ENCODE measurements at regions not wholly inside any gene's neighbourhood (a gene's known extent, or its start where the extent isn't known, plus 50 kb on each side); places are given as distances from the start of the nearest gene placed in this dataset.

- Histone ChIP-seq H3K27ac (ENCODE audit: low read length) (no peak overlapping the region), H3K36me3 (ENCODE audit: control insufficient read depth, low read depth, low read length) (no peaks in the 10 kb centered on the region), H3K9me3 (ENCODE audit: control insufficient read depth, low read depth, low read length) (no peaks in the 10 kb centered on the region), H3K27me3 (ENCODE audit: control insufficient read depth, insufficient read depth, low read length) (no peaks in the 10 kb centered on the region), H3K4me1 (ENCODE audit: control insufficient read depth, low read depth, low read length) (peaks cover 3% of the 10 kb centered on the region), H3K9ac (ENCODE audit: low read length) (no peak overlapping the region), H3K4me3 (ENCODE audit: low read length) (no peak overlapping the region)
These were observed 74.7 kb upstream of the KCNJ3 start for GRCh38 chr2:154623819-154624218.

GRCh38 chr2:154637456-154637855 lies 61.0 kb upstream of the KCNJ3 start:
- Histone ChIP-seq H3K9ac (ENCODE audit: low read length) (no peak overlapping the region), H3K4me1 (ENCODE audit: control insufficient read depth, low read depth, low read length) (peaks cover 14% of the 10 kb centered on the region), H3K4me3 (ENCODE audit: low read length) (no peak overlapping the region), H3K27me3 (ENCODE audit: control insufficient read depth, insufficient read depth, low read length) (no peaks in the 10 kb centered on the region), H3K9me3 (ENCODE audit: control insufficient read depth, low read depth, low read length) (no peaks in the 10 kb centered on the region), H3K36me3 (ENCODE audit: control insufficient read depth, low read depth, low read length) (no peaks in the 10 kb centered on the region), H3K27ac (ENCODE audit: low read length) (no peak overlapping the region)

- no peak overlapping the region for H3K4me3 ChIP-seq (ENCODE audit: low read length)
- peaks cover 14% of the 10 kb centered on the region for H3K4me1 ChIP-seq (ENCODE audit: control insufficient read depth, low read depth, low read length)
- no peaks in the 10 kb centered on the region for H3K9me3 ChIP-seq (ENCODE audit: control insufficient read depth, low read depth, low read length)
- no peak overlapping the region for H3K27ac ChIP-seq (ENCODE audit: low read length)
- no peaks in the 10 kb centered on the region for H3K36me3 ChIP-seq (ENCODE audit: control insufficient read depth, low read depth, low read length)
- H3K9ac ChIP-seq (ENCODE audit: low read length), result no peak overlapping the region
- H3K27me3 ChIP-seq (ENCODE audit: control insufficient read depth, insufficient read depth, low read length), result no peaks in the 10 kb centered on the region
These were observed 59.7 kb upstream of the KCNJ3 start for GRCh38 chr2:154638783-154639182.

- no peak overlapping the region for H3K4me3 ChIP-seq (ENCODE audit: low read length)
- H3K27me3 ChIP-seq (ENCODE audit: control insufficient read depth, insufficient read depth, low read length), result no peaks in the 10 kb centered on the region
- no peaks in the 10 kb centered on the region for H3K9me3 ChIP-seq (ENCODE audit: control insufficient read depth, low read depth, low read length)
- H3K27ac ChIP-seq (ENCODE audit: low read length), result no peak overlapping the region
- H3K9ac ChIP-seq (ENCODE audit: low read length), result no peak overlapping the region
- H3K4me1 ChIP-seq (ENCODE audit: control insufficient read depth, low read depth, low read length), result peaks cover 13% of the 10 kb centered on the region
- no peaks in the 10 kb centered on the region for H3K36me3 ChIP-seq (ENCODE audit: control insufficient read depth, low read depth, low read length)
These were observed 58.5 kb upstream of the KCNJ3 start for GRCh38 chr2:154640000-154640399.

Measured in iPS-18a (cell line).